ENCODE measurements at regions not wholly inside any gene's neighbourhood (a gene's known extent, or its start where the extent isn't known, plus 50 kb on each side); places are given as distances from the start of the nearest gene placed in this dataset.

- intact Hi-C loops (cut with DNase I) = no loop called here
- DNase-seq = no peak
Measured at GRCh38 chr2:107418708-107419107, 408.0 kb upstream of the RGPD4 start.

GRCh38 chr2:107419191-107419590, 407.5 kb upstream of the RGPD4 start:
- no peaks in the 10 kb centered on the region for H3K36me3 ChIP-seq (replicated peaks in 1 of 2; ENCODE audit: insufficient read depth in 1 of 2, low read depth in 2 of 2)
- ATAC-seq (no peak), DNase-seq (no peak)
- H3K4me1 ChIP-seq = peaks cover 4% of the 10 kb centered on the region
- no peak overlapping the region for H3K27ac ChIP-seq
- no peak overlapping the region for H3K4me3 ChIP-seq
- TF ChIP-seq, protein P1, sequence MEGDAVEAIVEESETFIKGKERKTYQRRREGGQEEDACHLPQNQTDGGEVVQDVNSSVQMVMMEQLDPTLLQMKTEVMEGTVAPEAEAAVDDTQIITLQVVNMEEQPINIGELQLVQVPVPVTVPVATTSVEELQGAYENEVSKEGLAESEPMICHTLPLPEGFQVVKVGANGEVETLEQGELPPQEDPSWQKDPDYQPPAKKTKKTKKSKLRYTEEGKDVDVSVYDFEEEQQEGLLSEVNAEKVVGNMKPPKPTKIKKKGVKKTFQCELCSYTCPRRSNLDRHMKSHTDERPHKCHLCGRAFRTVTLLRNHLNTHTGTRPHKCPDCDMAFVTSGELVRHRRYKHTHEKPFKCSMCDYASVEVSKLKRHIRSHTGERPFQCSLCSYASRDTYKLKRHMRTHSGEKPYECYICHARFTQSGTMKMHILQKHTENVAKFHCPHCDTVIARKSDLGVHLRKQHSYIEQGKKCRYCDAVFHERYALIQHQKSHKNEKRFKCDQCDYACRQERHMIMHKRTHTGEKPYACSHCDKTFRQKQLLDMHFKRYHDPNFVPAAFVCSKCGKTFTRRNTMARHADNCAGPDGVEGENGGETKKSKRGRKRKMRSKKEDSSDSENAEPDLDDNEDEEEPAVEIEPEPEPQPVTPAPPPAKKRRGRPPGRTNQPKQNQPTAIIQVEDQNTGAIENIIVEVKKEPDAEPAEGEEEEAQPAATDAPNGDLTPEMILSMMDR (IDR thresholded peaks at IDR 0.05) = no peak
- TF ChIP-seq POLR2A (IDR thresholded peaks at IDR 0.05) = no peak
- no peaks in the 10 kb centered on the region for H3K27me3 ChIP-seq
- intact Hi-C loops (cut with DNase I) = no loop called here
- no peaks in the 10 kb centered on the region for H3K9me3 ChIP-seq
- 45 to 61% methylated on average over 1 of the region's 1 CpG for WGBS, 2 donors

More at GRCh38 chr2:107418708-107419107, 408.0 kb upstream of the RGPD4 start:
- peaks cover 4% of the 10 kb centered on the region for H3K4me1 ChIP-seq
- 3 to 9% methylated on average over 3 of the region's 3 CpGs for WGBS, 2 donors
- H3K27ac ChIP-seq = no peak overlapping the region
- no peak overlapping the region for H3K4me3 ChIP-seq
- no peak for ATAC-seq
- H3K27me3 ChIP-seq = no peaks in the 10 kb centered on the region
- H3K36me3 ChIP-seq (replicated peaks in 1 of 2; ENCODE audit: insufficient read depth in 1 of 2, low read depth in 2 of 2) = no peaks in the 10 kb centered on the region
- TF ChIP-seq, protein P1 (IDR thresholded peaks at IDR 0.05) = no peak
- no peaks in the 10 kb centered on the region for H3K9me3 ChIP-seq

- intact Hi-C loops (cut with DNase I) = no loop called here
- Histone ChIP-seq H3K4me3 (no peak overlapping the region), H3K4me1 (no peaks in the 10 kb centered on the region), H3K27me3 (no peaks in the 10 kb centered on the region), H3K27ac (no peak overlapping the region), H3K9me3 (no peaks in the 10 kb centered on the region), H3K36me3 (replicated peaks in 1 of 2; ENCODE audit: insufficient read depth in 1 of 2, low read depth in 2 of 2) (no peaks in the 10 kb centered on the region)
- no peak for TF ChIP-seq POLR2A (IDR thresholded peaks at IDR 0.05)
- TF ChIP-seq, protein P1 (IDR thresholded peaks at IDR 0.05) = no peak
- no peak for DNase-seq
- 59 to 60% methylated on average over 3 of the region's 3 CpGs for WGBS, 2 donors
- ATAC-seq = no peak
Measured at GRCh38 chr2:107428781-107429180, 397.9 kb upstream of the RGPD4 start.

DNA sequence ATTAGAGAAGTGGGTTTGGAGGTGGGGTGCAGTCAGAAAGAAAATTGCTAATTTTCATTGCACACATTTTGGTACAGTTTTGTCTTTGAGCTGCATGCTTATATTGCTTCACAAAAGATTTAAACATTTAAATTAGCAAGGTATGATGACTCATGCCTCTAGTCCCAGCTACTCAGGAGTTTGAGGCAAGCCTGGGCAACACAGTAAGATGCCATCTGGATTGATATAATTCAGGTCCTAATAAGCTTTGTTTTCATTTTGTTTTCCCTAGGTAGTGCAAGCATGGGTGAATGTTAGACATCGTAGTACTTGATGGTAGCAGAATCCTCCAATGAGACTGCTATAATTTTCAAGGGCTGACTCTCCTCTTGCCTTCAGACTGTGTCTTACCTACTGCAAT, 396.7 kb upstream of the RGPD4 start:
- no peak for ATAC-seq
- no peak overlapping the region for H3K4me3 ChIP-seq
- TF ChIP-seq, protein P1 (IDR thresholded peaks at IDR 0.05) = no peak
- no peak for TF ChIP-seq POLR2A (IDR thresholded peaks at IDR 0.05)
- intact Hi-C loops (cut with DNase I) = no loop called here
- 75 to 85% methylated on average over 1 of the region's 1 CpG for WGBS, 2 donors
- H3K4me1 ChIP-seq = no peaks in the 10 kb centered on the region
- H3K27ac ChIP-seq = no peak overlapping the region
- no peaks in the 10 kb centered on the region for H3K36me3 ChIP-seq (replicated peaks in 1 of 2; ENCODE audit: insufficient read depth in 1 of 2, low read depth in 2 of 2)
- H3K9me3 ChIP-seq = no peaks in the 10 kb centered on the region
- no peak for DNase-seq
- no peaks in the 10 kb centered on the region for H3K27me3 ChIP-seq

- DNase-seq (no peak), ATAC-seq (no peak)
- Histone ChIP-seq H3K27ac (no peak overlapping the region), H3K27me3 (no peaks in the 10 kb centered on the region), H3K4me3 (no peak overlapping the region), H3K4me1 (no peaks in the 10 kb centered on the region), H3K36me3 (replicated peaks in 1 of 2; ENCODE audit: insufficient read depth in 1 of 2, low read depth in 2 of 2) (no peaks in the 10 kb centered on the region), H3K9me3 (no peaks in the 10 kb centered on the region)
- intact Hi-C loops (cut with DNase I) = no loop called here
- TF ChIP-seq, protein P1 (IDR thresholded peaks at IDR 0.05) = no peak
- TF ChIP-seq POLR2A (IDR thresholded peaks at IDR 0.05) = no peak
- 71 to 72% methylated on average over 10 of the region's 10 CpGs for WGBS, 2 donors
Measured at GRCh38 chr2:107430596-107431266, 396.0 kb upstream of the RGPD4 start.
